ENCODE measurements at regions not wholly inside any gene's neighbourhood (a gene's known extent, or its start where the extent isn't known, plus 50 kb on each side); places are given as distances from the start of the nearest gene placed in this dataset.

DNA sequence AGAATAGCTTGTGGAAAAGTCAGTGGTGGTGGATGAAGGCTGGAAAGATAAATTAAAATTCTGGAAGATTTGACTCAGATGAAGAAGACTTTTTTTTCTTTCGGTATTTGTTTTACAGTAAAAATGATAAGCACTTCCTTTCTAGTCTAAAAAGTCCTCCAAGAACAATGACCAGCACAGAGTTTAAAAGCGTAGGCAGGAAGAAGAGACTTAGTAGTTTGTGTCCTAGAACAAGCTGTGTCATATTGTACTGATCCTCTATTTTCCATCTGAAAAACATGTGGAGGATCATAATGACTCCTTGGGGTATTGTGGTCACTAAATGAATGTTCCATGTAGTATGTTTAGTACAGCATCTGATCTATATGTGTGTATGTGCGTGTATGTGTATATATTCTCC is 132.4 kb upstream of the FSHR start:
- TF ChIP-seq, protein P1, sequence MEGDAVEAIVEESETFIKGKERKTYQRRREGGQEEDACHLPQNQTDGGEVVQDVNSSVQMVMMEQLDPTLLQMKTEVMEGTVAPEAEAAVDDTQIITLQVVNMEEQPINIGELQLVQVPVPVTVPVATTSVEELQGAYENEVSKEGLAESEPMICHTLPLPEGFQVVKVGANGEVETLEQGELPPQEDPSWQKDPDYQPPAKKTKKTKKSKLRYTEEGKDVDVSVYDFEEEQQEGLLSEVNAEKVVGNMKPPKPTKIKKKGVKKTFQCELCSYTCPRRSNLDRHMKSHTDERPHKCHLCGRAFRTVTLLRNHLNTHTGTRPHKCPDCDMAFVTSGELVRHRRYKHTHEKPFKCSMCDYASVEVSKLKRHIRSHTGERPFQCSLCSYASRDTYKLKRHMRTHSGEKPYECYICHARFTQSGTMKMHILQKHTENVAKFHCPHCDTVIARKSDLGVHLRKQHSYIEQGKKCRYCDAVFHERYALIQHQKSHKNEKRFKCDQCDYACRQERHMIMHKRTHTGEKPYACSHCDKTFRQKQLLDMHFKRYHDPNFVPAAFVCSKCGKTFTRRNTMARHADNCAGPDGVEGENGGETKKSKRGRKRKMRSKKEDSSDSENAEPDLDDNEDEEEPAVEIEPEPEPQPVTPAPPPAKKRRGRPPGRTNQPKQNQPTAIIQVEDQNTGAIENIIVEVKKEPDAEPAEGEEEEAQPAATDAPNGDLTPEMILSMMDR (IDR thresholded peaks at IDR 0.05; ENCODE audit: low read depth, low read length, missing control alignments), result no peak
- DNase-seq (ENCODE audit: low read depth), result no peak

GRCh38 chr2:49286045-49286444 is 131.7 kb upstream of the FSHR start:
- TF ChIP-seq, protein P1 (IDR thresholded peaks at IDR 0.05; ENCODE audit: low read depth, low read length, missing control alignments), result no peak
- H3K4me3 ChIP-seq (ENCODE audit: low read depth, low read length), result no peak overlapping the region
- no peak for DNase-seq (ENCODE audit: low read depth)

More for the DNA sequence above, 132.4 kb upstream of the FSHR start:
- H3K4me3 ChIP-seq (ENCODE audit: low read depth, low read length), result no peak overlapping the region

DNA sequence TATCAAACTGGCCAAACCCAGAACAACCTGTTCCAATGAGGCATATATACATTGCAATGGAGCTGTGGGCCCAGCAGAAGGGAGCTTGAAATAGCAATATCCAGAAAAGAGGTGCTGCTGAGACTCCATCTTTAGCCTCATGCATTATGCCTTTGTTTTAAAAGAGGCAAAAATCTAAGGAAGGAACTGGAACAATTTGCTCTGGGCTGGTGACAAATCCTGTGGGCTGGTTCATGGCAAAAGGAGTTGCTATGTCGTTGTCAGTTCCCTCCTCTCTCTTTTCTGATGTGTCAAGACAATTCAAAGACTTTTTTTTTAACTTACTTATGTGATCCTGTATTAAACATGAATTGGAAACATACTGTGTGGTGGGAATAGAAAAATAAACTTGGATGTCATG is 124.2 kb upstream of the FSHR start:
- TF ChIP-seq, protein P1 (IDR thresholded peaks at IDR 0.05; ENCODE audit: low read depth, low read length, missing control alignments), result no peak
- no peak overlapping the region for H3K4me3 ChIP-seq (ENCODE audit: low read depth, low read length)
- DNase-seq (ENCODE audit: low read depth), result no peak

DNA sequence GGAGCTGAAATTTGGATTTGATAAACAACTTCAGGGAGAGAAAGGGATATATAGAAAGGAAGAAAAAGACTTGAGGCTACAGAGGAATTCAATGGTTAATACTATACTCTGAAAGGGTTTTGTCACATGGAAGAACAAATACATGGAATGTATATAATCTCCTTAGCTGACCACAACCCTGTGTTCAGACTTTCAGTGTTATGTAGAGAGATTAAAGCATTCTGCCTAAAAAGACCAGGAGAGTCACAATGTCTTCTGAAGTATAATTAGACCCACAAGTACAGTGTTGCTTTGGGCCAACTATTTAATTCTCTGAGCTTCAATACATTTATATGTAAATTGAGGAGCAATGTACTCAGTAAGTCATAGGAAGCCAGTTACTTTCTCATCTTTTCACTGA is 123.8 kb upstream of the FSHR start:
- H3K4me3 ChIP-seq (ENCODE audit: low read depth, low read length), result no peak overlapping the region
- no peak for DNase-seq (ENCODE audit: low read depth)
- TF ChIP-seq, protein P1 (IDR thresholded peaks at IDR 0.05; ENCODE audit: low read depth, low read length, missing control alignments), result no peak

- no peak overlapping the region for H3K4me3 ChIP-seq (ENCODE audit: low read depth, low read length)
- no peak for DNase-seq (ENCODE audit: low read depth)
- TF ChIP-seq, protein P1 (IDR thresholded peaks at IDR 0.05; ENCODE audit: low read depth, low read length, missing control alignments), result no peak
Measured at GRCh38 chr2:49271060-49271606, 116.8 kb upstream of the FSHR start.

- TF ChIP-seq, protein P1 (IDR thresholded peaks at IDR 0.05; ENCODE audit: low read depth, low read length, missing control alignments), result no peak
- H3K4me3 ChIP-seq (ENCODE audit: low read depth, low read length), result no peak overlapping the region
- no peak for DNase-seq (ENCODE audit: low read depth)
Measured at GRCh38 chr2:49270091-49270490, 115.8 kb upstream of the FSHR start.

DNA sequence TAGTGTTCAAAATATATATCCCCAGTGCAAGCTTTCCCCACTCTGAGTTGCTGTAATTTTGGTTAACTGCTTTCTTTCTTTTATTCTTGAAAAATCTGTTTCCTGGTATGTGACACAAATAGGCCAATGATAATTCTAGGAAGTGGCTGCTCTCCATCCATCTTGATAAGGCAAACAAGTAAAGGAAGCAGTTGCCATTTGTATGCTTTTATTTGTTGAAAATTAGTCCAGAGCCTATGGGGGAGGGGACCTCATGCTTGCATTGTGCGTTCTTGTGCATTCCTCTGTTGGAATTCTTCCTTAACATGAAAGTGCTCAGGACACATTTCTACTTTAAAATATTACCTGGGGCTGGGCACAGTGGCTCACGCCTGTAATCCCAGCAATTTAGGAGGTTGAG is 111.2 kb upstream of the FSHR start:
- no peak for DNase-seq (ENCODE audit: low read depth)
- H3K4me3 ChIP-seq (ENCODE audit: low read depth, low read length), result no peak overlapping the region
- TF ChIP-seq, protein P1 (IDR thresholded peaks at IDR 0.05; ENCODE audit: low read depth, low read length, missing control alignments), result no peak
